ENCODE measurements at regions not wholly inside any gene's neighbourhood (a gene's known extent, or its start where the extent isn't known, plus 50 kb on each side); places are given as distances from the start of the nearest gene placed in this dataset.

DNA sequence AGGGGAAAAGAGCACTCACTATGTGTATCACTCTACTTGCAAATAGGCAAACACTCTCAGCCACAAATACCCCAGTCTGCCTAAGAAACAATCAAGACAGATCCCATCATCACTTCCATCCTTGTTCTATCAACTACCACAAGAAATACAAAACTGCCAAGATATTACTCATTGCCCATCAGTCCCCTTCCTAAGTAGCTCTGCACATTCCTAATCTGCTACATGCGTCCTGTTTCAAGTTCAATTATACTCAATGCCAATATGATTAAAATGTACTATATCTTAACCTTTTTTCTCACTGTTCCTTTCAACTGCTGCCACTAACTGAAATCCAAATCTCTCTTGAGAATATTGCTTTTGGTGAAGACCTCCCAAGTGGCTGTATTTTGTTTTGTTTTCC, 1688.4 kb downstream of the PLA2G4A start:
- no peak overlapping the region for H3K4me3 ChIP-seq
- Mint-ChIP-seq H3K4me3 (no peak overlapping the region), H3K9me3 (no peaks in the 10 kb centered on the region), H3K4me1 (peaks cover 6% of the 10 kb centered on the region; the same call in 2 of the 3 replicates), H3K27me3 (ENCODE audit: insufficient read depth, low read depth, poor library complexity) (peaks cover 1% of the 10 kb centered on the region), H3K27ac (no peak overlapping the region), H3K36me3 (ENCODE audit: low read depth) (no peaks in the 10 kb centered on the region)
- H3K27me3 ChIP-seq (ENCODE audit: insufficient read depth) = no peaks in the 10 kb centered on the region
- no peaks in the 10 kb centered on the region for H3K36me3 ChIP-seq (ENCODE audit: insufficient read depth)
- no peak overlapping the region for H3K4me2 ChIP-seq
- H3K27ac ChIP-seq (ENCODE audit: low read depth) = no peak overlapping the region
- peaks cover 8% of the 10 kb centered on the region; the same call in 1 of the 2 replicates for H3K4me1 ChIP-seq (ENCODE audit: insufficient read depth)
- ATAC-seq (no peak), DNase-seq (ENCODE audit: low spot score) (no peak)
- no peaks in the 10 kb centered on the region for H4K20me1 ChIP-seq (replicated peaks; ENCODE audit: insufficient read depth)
- H3K9me2 ChIP-seq (ENCODE audit: insufficient read depth) = no peaks in the 10 kb centered on the region
- TF ChIP-seq, protein P1, sequence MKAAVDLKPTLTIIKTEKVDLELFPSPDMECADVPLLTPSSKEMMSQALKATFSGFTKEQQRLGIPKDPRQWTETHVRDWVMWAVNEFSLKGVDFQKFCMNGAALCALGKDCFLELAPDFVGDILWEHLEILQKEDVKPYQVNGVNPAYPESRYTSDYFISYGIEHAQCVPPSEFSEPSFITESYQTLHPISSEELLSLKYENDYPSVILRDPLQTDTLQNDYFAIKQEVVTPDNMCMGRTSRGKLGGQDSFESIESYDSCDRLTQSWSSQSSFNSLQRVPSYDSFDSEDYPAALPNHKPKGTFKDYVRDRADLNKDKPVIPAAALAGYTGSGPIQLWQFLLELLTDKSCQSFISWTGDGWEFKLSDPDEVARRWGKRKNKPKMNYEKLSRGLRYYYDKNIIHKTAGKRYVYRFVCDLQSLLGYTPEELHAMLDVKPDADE (IDR thresholded peaks at IDR 0.05) = no peak
- TF ChIP-seq EZH2phosphoT487 (IDR thresholded peaks at IDR 0.05; ENCODE audit: unreplicated experiment) (no peak), NANOG (IDR thresholded peaks at IDR 0.05; ENCODE audit: borderline replicate concordance) (no peak), POLR2AphosphoS5 (IDR thresholded peaks at IDR 0.05; ENCODE audit: low read depth) (no peak), EZH2 (IDR thresholded peaks at IDR 0.05; ENCODE audit: low read depth, unreplicated experiment) (no peak), ZNF114 (CRISPR knock-in tag; IDR thresholded peaks at IDR 0.05) (no peak), ZNF331 (CRISPR knock-in tag; IDR thresholded peaks at IDR 0.05; ENCODE audit: low read depth) (no peak), STAT1 (IDR thresholded peaks at IDR 0.05; ENCODE audit: unreplicated experiment) (no peak), JUNB (IDR thresholded peaks at IDR 0.05; ENCODE audit: unreplicated experiment) (no peak), CREB1 (CRISPR knock-in tag; IDR thresholded peaks at IDR 0.05; ENCODE audit: low read depth) (no peak)
- TF ChIP-seq, protein P2, sequence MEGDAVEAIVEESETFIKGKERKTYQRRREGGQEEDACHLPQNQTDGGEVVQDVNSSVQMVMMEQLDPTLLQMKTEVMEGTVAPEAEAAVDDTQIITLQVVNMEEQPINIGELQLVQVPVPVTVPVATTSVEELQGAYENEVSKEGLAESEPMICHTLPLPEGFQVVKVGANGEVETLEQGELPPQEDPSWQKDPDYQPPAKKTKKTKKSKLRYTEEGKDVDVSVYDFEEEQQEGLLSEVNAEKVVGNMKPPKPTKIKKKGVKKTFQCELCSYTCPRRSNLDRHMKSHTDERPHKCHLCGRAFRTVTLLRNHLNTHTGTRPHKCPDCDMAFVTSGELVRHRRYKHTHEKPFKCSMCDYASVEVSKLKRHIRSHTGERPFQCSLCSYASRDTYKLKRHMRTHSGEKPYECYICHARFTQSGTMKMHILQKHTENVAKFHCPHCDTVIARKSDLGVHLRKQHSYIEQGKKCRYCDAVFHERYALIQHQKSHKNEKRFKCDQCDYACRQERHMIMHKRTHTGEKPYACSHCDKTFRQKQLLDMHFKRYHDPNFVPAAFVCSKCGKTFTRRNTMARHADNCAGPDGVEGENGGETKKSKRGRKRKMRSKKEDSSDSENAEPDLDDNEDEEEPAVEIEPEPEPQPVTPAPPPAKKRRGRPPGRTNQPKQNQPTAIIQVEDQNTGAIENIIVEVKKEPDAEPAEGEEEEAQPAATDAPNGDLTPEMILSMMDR (conservative IDR thresholded peaks at IDR 0.05; ENCODE audit: low read depth in 2 of 2) = no peak
- TF ChIP-seq, protein P3, sequence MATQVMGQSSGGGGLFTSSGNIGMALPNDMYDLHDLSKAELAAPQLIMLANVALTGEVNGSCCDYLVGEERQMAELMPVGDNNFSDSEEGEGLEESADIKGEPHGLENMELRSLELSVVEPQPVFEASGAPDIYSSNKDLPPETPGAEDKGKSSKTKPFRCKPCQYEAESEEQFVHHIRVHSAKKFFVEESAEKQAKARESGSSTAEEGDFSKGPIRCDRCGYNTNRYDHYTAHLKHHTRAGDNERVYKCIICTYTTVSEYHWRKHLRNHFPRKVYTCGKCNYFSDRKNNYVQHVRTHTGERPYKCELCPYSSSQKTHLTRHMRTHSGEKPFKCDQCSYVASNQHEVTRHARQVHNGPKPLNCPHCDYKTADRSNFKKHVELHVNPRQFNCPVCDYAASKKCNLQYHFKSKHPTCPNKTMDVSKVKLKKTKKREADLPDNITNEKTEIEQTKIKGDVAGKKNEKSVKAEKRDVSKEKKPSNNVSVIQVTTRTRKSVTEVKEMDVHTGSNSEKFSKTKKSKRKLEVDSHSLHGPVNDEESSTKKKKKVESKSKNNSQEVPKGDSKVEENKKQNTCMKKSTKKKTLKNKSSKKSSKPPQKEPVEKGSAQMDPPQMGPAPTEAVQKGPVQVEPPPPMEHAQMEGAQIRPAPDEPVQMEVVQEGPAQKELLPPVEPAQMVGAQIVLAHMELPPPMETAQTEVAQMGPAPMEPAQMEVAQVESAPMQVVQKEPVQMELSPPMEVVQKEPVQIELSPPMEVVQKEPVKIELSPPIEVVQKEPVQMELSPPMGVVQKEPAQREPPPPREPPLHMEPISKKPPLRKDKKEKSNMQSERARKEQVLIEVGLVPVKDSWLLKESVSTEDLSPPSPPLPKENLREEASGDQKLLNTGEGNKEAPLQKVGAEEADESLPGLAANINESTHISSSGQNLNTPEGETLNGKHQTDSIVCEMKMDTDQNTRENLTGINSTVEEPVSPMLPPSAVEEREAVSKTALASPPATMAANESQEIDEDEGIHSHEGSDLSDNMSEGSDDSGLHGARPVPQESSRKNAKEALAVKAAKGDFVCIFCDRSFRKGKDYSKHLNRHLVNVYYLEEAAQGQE (IDR thresholded peaks at IDR 0.05; ENCODE audit: unreplicated experiment) = no peak
- TF ChIP-seq, protein P4, sequence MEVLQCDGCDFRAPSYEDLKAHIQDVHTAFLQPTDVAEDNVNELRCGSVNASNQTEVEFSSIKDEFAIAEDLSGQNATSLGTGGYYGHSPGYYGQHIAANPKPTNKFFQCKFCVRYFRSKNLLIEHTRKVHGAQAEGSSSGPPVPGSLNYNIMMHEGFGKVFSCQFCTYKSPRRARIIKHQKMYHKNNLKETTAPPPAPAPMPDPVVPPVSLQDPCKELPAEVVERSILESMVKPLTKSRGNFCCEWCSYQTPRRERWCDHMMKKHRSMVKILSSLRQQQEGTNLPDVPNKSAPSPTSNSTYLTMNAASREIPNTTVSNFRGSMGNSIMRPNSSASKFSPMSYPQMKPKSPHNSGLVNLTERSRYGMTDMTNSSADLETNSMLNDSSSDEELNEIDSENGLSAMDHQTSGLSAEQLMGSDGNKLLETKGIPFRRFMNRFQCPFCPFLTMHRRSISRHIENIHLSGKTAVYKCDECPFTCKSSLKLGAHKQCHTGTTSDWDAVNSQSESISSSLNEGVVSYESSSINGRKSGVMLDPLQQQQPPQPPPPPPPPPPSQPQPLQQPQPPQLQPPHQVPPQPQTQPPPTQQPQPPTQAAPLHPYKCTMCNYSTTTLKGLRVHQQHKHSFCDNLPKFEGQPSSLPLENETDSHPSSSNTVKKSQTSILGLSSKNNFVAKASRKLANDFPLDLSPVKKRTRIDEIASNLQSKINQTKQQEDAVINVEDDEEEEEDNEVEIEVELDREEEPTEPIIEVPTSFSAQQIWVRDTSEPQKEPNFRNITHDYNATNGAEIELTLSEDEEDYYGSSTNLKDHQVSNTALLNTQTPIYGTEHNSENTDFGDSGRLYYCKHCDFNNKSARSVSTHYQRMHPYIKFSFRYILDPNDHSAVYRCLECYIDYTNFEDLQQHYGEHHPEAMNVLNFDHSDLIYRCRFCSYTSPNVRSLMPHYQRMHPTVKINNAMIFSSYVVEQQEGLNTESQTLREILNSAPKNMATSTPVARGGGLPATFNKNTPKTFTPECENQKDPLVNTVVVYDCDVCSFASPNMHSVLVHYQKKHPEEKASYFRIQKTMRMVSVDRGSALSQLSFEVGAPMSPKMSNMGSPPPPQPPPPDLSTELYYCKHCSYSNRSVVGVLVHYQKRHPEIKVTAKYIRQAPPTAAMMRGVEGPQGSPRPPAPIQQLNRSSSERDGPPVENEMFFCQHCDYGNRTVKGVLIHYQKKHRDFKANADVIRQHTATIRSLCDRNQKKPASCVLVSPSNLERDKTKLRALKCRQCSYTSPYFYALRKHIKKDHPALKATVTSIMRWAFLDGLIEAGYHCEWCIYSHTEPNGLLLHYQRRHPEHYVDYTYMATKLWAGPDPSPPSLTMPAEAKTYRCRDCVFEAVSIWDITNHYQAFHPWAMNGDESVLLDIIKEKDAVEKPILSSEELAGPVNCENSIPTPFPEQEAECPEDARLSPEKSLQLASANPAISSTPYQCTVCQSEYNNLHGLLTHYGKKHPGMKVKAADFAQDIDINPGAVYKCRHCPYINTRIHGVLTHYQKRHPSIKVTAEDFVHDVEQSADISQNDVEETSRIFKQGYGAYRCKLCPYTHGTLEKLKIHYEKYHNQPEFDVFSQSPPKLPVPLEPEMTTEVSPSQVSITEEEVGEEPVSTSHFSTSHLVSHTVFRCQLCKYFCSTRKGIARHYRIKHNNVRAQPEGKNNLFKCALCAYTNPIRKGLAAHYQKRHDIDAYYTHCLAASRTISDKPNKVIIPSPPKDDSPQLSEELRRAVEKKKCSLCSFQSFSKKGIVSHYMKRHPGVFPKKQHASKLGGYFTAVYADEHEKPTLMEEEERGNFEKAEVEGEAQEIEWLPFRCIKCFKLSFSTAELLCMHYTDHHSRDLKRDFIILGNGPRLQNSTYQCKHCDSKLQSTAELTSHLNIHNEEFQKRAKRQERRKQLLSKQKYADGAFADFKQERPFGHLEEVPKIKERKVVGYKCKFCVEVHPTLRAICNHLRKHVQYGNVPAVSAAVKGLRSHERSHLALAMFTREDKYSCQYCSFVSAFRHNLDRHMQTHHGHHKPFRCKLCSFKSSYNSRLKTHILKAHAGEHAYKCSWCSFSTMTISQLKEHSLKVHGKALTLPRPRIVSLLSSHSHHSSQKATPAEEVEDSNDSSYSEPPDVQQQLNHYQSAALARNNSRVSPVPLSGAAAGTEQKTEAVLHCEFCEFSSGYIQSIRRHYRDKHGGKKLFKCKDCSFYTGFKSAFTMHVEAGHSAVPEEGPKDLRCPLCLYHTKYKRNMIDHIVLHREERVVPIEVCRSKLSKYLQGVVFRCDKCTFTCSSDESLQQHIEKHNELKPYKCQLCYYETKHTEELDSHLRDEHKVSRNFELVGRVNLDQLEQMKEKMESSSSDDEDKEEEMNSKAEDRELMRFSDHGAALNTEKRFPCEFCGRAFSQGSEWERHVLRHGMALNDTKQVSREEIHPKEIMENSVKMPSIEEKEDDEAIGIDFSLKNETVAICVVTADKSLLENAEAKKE (CRISPR knock-in tag; IDR thresholded peaks at IDR 0.05) = no peak
- no peaks in the 10 kb centered on the region for H3K79me2 ChIP-seq (replicated peaks; ENCODE audit: insufficient read depth)
- H3F3A ChIP-seq (replicated peaks; ENCODE audit: low read depth) = no peaks in the 10 kb centered on the region
- no peak overlapping the region for H2AFZ ChIP-seq

Data from GM23338 (cell line).